Stimulated activated CD8-positive, alpha-beta memory T cell treated with anti-CD3 and anti-CD28 coated beads, Interleukin-7, amount 100 ng/mL, for 4 hours (primary cell): ENCODE measurements at regions not wholly inside any gene's neighbourhood (a gene's known extent, or its start where the extent isn't known, plus 50 kb on each side); places are given as distances from the start of the nearest gene placed in this dataset.
"Not testable (repeated sequence)": the region's sequence is repeated elsewhere in the genome, so short reads cannot be mapped to it uniquely, and the experiment has no call there.

Source experiments
- DNase-seq, 2 donors: peaks; one replicate each; pipeline ENCODE4 v3.0.0-alpha.2; 2020; ENCODE audit warnings: low read depth in 2 of 2

- no peak for DNase-seq
Measured at GRCh38 chr10:8173243-8173865, 118.9 kb downstream of the GATA3 start.

DNA sequence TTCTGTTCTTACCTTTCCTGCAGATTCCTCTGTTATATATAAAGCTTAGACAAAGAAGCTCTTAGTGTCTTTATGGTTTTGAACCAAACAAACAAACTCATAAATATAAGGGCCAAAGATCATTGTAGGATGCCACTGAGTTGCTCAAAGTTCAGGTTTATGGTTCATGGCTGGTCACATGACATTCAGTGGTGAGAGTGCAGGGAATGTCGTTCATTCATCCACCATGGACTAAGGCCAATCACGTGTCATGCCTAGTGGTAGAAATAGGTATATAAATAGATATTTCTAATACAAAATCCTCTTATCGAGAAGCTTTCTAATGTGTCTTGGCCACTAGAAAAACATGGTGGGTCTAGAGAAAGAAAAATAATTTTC is 119.4 kb downstream of the GATA3 start:
- no peak for DNase-seq

- DNase-seq: no peak
Measured at GRCh38 chr10:8174762-8175161, 120.3 kb downstream of the GATA3 start.

DNA sequence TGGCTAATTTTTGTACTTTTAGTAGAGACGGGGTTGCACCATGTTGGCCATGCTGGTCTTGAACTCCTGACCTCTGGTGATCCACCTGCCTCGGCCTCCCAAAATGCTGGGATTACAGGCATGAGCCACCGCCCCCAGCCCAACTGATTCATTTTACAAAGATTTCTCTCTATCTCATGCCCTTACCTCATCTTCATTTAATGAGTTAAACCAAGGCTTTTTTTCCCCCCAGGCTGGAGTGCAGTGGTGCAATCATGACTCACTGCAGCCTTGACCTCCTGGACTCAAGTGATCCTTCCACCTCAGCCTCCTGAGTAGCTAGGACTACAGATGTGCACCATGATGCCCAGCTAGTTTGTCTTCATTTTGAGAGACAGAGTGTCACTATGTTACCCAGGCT is 123.0 kb downstream of the GATA3 start:
- DNase-seq: not testable (repeated sequence)

DNA sequence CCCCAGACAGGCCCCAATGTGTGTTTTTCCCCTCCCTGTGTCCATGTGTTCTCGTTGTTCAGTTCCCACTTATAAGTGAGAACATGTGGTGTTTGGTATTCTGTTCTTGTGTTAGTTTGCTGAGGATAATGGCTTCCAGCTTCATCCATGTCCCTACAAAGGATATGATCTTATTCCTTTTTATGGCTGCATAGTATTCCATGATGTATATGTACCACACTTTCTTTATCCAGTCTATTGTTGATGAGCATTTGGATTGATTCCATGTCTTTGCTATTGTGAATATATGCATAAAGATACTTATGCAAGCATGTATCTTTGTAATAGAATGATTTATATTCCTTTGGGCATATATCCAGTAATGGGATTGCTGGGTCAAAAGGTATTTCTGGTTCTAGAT is 125.3 kb downstream of the GATA3 start:
- DNase-seq: not testable (repeated sequence)

DNA sequence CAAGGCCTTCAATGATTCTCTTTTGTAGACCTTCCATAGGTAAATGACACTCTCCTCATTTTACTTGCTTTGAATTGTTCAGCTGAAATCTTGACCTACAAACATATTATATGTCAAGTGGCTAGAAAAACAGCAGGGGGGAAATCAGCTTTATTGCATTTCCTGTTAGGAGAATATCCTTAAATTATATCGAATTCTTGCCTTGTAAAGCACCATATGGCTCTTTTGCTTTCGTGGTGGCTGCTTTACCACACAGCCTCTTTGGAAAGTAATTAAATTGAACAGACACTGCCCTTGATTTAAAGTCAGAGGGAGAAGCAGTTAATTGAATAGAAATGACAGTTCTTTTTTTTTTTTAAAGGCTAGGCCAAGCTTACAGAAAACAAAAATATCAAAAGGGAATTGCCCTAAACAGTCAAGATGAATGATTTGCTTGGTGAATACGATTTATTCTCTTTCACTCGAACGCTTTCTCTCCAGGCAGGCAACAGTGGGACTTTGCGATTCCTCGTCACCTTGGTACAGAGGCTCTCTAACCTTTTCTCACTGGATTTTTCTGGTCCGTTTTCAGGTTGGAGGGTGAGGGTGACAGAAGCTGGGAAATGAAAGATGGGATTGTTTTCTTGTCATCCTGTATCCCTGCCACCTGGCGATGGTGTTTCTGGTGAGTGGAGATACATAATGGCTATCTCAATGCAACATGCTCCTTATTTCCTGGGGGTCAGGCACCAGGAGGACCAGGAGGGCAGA is 126.0 kb downstream of the GATA3 start:
- no peak for DNase-seq

- no peak for DNase-seq
Measured at GRCh38 chr10:8181496-8182157, 127.1 kb downstream of the GATA3 start.

DNA sequence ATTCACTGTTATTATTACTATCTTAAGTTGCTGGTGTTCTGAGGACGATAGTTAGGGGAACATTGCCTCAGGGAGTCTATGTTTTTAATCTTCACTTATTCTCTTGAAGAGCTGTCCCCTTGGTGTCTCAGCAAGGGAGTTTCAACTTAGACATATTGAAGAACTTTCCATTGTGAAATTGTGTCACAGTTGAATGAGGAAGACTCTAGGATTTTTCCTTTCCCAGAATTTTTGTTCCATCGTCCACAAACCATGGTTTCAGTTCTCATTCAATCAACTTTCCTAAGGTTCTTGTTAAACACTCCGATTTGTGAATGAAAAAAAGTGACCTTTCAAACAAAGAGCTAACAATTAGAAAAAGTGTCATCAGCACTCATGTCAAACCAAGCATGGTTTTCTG is 128.3 kb downstream of the GATA3 start:
- DNase-seq: no peak

- peak in 1 of 2 donors; percentile 25 for DNase-seq
Measured at GRCh38 chr10:8183241-8183704, 128.8 kb downstream of the GATA3 start.

DNA sequence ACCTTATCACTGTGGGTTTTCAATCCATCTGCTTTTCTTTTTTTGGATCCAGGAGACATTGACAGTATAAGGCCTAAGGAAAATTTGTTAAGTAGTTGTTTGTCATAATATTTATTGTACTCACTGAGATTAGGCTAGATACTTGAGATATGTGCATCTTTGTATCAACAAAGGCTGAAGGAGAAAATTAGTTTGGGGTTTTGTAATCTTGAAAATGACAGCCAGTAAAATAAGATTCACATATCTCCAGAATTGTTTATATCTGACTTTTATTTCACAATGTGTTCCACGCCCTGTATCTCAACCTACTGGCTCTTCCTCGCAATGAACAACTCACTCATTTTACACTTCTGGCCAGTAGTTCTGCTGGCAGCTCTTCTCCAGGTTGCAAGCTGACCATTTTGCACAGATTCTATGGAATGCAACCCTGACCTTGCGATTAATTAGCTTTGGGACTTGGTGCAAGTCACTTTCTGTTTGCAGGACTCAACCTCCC is 132.7 kb downstream of the GATA3 start:
- no peak for DNase-seq

DNA sequence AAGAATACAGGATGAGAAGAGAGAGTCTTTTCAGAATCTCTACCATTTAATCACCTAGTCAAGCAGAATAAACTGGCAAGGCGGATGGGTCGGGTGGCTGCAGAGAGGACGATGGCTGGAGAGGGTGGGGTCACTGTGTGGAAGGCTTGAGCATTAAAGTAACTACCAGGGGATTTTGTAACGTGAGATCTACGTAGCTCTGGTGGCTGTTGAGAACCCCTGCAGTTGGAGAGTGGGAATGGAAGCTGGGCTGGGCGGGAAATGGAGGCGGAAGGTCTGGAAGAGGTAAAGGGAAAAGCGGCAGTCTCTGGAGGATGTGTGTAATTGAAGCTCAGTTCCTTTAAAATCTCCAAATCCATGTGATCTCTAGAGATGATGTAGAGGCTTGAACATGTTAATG is 135.0 kb downstream of the GATA3 start:
- DNase-seq: no peak

DNA sequence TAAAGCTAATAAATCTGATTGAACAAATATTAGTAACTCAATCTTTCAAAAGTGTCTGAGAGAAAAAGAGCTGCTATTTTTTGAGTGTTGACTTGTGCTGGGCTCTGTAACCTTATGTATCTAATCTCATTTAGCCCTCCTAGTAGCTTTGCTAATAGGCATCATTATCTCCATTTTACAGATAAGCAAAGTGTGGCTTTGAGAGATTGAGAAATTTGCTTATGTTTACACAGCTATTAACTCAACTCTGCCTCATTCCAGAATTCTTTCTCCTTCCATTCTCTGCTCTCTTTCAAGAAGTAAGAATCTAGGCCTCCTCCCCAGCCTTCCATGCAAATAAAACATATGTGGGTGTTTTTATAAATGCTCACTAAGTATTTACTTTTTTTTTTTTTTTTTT is 137.8 kb downstream of the GATA3 start:
- DNase-seq: no peak

- no peak for DNase-seq
Measured at GRCh38 chr10:8193546-8193945, 139.1 kb downstream of the GATA3 start.

DNA sequence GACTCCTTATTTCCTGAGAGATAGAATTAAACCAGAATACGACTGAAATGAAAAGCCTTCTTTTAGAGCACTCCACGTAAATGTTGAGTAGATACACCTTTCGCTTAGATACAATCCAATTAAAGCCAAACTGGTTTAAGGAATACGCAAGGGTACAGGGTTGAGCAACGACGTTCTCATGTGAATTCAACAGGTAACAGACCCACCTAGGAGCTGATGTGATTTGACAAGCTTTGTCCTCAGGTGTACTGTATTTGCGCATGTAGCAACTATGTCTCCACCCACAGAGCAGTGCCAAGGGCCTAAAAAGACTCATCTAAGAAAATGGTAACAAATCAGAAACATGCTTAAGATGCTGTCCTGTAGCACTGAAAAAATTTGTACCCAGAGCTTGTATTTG is 139.6 kb downstream of the GATA3 start:
- DNase-seq: no peak

DNA sequence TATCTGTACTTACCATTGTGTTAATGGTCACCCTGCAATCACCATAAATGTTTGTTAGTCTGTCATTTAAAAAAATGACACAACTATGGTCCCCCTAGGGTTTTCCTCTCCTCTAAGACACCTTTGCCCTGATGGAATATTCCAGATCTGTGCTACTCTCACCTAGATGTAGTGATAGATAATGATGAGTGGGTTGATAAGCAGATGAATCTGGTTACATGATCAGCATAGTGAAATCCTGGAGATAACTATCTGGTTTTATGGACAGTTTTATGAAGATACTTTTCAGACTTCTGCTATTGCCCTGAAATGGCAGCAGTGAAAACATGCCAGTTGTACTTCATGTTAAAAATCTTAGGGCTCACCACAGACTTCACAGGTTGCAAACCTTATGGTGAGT is 152.4 kb downstream of the GATA3 start:
- DNase-seq: no peak

GRCh38 chr10:8211631-8212030 is 157.1 kb downstream of the GATA3 start:
- DNase-seq: no peak

DNA sequence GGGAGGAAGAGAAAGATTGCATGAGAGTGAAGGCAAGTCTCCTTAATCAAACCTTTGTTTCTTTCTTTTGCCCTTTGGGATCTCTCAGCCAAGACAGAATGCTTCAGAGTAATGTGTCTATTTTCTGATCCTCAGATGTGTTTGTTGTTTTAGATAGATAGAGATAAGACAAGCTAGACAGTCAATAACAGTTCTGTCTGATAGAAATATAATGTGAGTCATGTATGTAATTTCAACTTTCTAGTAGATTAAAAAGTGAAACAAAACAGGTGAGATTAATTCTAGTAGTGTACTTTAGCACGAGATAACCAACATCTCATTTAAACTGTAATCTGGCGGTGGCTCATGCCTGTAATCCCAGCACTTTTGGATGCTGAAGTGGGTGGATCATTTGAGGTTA is 159.2 kb downstream of the GATA3 start:
- no peak for DNase-seq

- no peak for DNase-seq
Measured at GRCh38 chr10:8214587-8214986, 160.1 kb downstream of the GATA3 start.

DNA sequence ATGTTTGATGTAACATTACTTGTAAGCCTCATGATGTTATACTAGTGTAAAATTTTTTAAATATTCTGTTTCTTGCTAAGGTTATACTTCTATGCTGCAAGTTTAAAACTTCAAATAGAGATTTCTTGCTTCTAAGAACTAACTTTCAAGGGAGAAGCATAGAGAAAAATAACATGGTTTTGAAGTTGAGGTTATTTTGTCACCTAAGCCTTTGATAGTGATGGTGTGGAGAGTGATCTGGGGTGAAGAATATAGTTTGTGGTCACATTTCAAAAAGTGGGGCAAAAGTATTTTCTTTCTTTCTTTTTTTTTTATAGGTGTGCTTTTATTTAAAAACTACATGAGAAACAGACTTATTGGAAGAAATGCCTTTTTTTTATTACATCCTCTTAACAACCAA is 162.4 kb downstream of the GATA3 start:
- DNase-seq: no peak

DNA sequence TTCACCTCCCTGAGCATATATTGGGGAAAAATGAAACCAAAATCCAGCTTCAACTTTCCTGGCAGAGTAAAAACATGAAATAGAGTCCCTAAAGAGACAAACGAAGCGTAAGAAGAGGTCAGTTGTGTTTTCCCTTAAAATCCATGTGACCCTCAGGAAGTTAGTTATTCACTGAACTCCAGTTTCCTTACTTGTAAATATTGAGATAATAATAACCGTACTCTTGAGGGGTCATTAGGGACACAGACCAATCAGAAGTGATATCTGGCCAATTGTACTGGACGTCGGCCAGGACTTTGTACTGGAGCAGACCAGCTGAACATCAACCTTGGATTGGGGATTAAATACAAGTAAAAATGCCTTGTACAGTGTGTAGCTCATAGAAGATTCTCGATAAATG is 167.0 kb downstream of the GATA3 start:
- DNase-seq: no peak

DNA sequence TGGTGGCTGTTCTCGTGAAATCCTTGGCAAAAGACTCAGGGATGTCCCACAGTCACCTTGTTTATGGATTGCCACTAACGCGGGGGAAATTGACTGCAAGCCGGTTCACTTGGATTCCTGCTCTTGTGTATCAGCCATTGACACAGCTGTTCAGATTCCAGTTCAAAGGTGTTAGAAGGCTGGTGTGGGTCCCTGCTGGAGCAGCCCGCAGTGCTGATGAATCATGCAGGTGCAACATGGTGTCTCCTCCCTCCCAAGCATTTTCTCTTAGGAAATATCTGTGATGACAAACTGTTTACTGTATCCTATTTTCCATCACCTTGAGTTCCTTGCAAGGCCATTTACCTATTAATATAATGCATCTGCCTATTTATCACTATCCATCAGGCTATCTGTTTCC is 170.1 kb downstream of the GATA3 start:
- DNase-seq: no peak

GRCh38 chr10:8225187-8225586 is 170.7 kb downstream of the GATA3 start:
- DNase-seq: no peak

GRCh38 chr10:8227246-8227645 is 172.8 kb downstream of the GATA3 start:
- DNase-seq: no peak
